A673 (cell line): ENCODE measurements at regions not wholly inside any gene's neighbourhood (a gene's known extent, or its start where the extent isn't known, plus 50 kb on each side); places are given as distances from the start of the nearest gene placed in this dataset.

Experiments used
- BruUV-seq: library from RNA; stranded (reverse); fragments of 400-500 nt; replicated peaks from 2 replicates; lab custom pipeline; 2021; lab: Mats Ljungman, UMichigan
- CTCF ChIA-PET: fragments of 300-600 bp; sonication (Branson Sonifier 250); formaldehyde crosslinking; loops from one replicate; lab custom pipeline; 2022; ENCODE audit warnings: antibody characterized with exemption; lab: Charles Lee
- POLR2A ChIA-PET: fragments of 300-600 bp; sonication (Branson Sonifier 250); formaldehyde crosslinking; loops from one replicate; lab custom pipeline; 2022; ENCODE audit warnings: antibody characterized with exemption; ENCODE audit not compliant: low non-redundant PET; lab: Charles Lee
- DNase-seq: peaks from one replicate; pipeline ENCODE4 v3.0.0-alpha.2; 2015; ENCODE audit warnings: low spot score
- H3K27ac ChIP-seq: fragments of 200-600 bp; sonication (generic); 2 replicates; pipeline ENCODE4 v1.5.1; 2016; ENCODE audit warnings: mixed run types, low read depth, mild to moderate bottlenecking, mixed read lengths, antibody characterized with exemption, low read length; ENCODE audit not compliant: poor library complexity, severe bottlenecking
- H3K27me3 ChIP-seq: fragments of 200-600 bp; sonication (generic); replicated peaks from 2 replicates; pipeline ENCODE4 v1.6.1; 2017; ENCODE audit warnings: mixed run types, low read depth, mild to moderate bottlenecking, mixed read lengths, antibody characterized with exemption, low read length; ENCODE audit not compliant: insufficient read depth, poor library complexity
- H3K36me3 ChIP-seq: fragments of 200-600 bp; sonication (generic); 2 replicates; pipeline ENCODE4 v1.6.1; 2016; ENCODE audit warnings: mixed run types, mild to moderate bottlenecking, mixed read lengths, antibody characterized with exemption, low read length; ENCODE audit not compliant: insufficient read depth, poor library complexity, severe bottlenecking
- H3K4me1 ChIP-seq: fragments of 200-600 bp; sonication (generic); 2 replicates; pipeline ENCODE4 v1.6.1; 2017; ENCODE audit warnings: mixed run types, mild to moderate bottlenecking, mixed read lengths, antibody characterized with exemption, low read length; ENCODE audit not compliant: insufficient read depth, poor library complexity, severe bottlenecking
- H3K4me3 ChIP-seq: fragments of 200-600 bp; sonication (generic); 2 replicates; pipeline ENCODE4 v1.5.1; 2016; ENCODE audit warnings: low read depth, mixed run types, mild to moderate bottlenecking, mixed read lengths, low read length; ENCODE audit not compliant: poor library complexity, severe bottlenecking
- H3K9me3 ChIP-seq: fragments of 200-600 bp; sonication (generic); 2 replicates; pipeline ENCODE4 v1.6.1; 2016; ENCODE audit warnings: mixed run types, low read depth, mild to moderate bottlenecking, mixed read lengths, antibody characterized with exemption, low read length; ENCODE audit not compliant: poor library complexity, severe bottlenecking
- CTCF ChIP-seq: fragments of 300-800, 200-600 bp; sonication (generic); conservative IDR thresholded peaks from 2 replicates; pipeline ENCODE4 v1.5.1; 2017; ENCODE audit warnings: low read depth, mild to moderate bottlenecking, antibody characterized with exemption, low read length, moderate library complexity, mixed read lengths
- EZH2 ChIP-seq: fragments of 200-600 bp; sonication (generic); IDR thresholded peaks from 2 replicates; pipeline ENCODE4 v1.6.1; 2017; ENCODE audit warnings: borderline replicate concordance, low read depth, mild to moderate bottlenecking, mixed read lengths, antibody characterized with exemption, low read length; ENCODE audit not compliant: poor library complexity, severe bottlenecking
- intact Hi-C: fragments of 100-400 bp; cut with micrococcal nuclease; formaldehyde crosslinking; loops from one replicate; pipeline ENCODE4 v1.10.0; 2022; ENCODE audit not compliant: unreplicated experiment

DNA sequence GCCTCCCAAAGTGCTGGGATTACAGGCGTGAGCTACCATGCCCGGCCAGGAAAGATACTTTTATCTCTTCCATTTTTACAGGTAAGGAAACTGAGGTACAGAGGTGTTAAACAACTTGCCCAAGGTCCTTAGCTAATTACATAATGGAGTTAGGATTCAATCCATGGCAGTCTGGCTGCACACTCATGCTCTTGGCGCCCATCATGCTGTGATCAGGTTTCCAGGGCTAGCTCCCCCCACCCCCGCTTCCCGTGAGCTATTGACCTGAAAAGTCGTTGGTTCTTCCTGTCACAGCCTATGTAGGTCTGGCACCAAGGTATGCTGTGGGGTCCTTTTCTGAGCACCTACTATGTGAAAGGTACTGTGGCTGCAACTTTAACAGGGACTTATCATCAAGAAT is 55.9 kb upstream of the LARS2 start:
- intact Hi-C loops, result no loop called here
- no TSS peak for BruUV-seq
- POLR2A ChIA-PET, result no interaction called here
- H3K27ac ChIP-seq, result no peak overlapping the region
- TF ChIP-seq CTCF (no peak), EZH2 (no peak)
- no peak for DNase-seq
- H3K27me3 ChIP-seq, result no peaks in the 10 kb centered on the region
- no peak overlapping the region for H3K4me3 ChIP-seq
- H3K36me3 ChIP-seq, result no peaks in the 10 kb centered on the region
- CTCF ChIA-PET, result no interaction called here
- no peaks in the 10 kb centered on the region for H3K9me3 ChIP-seq
- H3K4me1 ChIP-seq, result no peaks in the 10 kb centered on the region

GRCh38 chr3:45332901-45333407 is 55.4 kb upstream of the LARS2 start:
- no peaks in the 10 kb centered on the region for H3K4me1 ChIP-seq
- no peaks in the 10 kb centered on the region for H3K36me3 ChIP-seq
- no peaks in the 10 kb centered on the region for H3K9me3 ChIP-seq
- no peak overlapping the region for H3K27ac ChIP-seq
- DNase-seq, result no peak
- no peaks in the 10 kb centered on the region for H3K27me3 ChIP-seq
- H3K4me3 ChIP-seq, result no peak overlapping the region
- TF ChIP-seq CTCF, result no peak
- POLR2A ChIA-PET, result no interaction called here
- intact Hi-C loops, result no loop called here
- BruUV-seq, result no TSS peak
- CTCF ChIA-PET, result no interaction called here

GRCh38 chr3:45333549-45333948 is 54.8 kb upstream of the LARS2 start:
- POLR2A ChIA-PET, result no interaction called here
- H3K36me3 ChIP-seq, result no peaks in the 10 kb centered on the region
- CTCF ChIA-PET, result no interaction called here
- TF ChIP-seq CTCF (no peak), EZH2 (no peak)
- no TSS peak for BruUV-seq
- intact Hi-C loops, result no loop called here
- H3K4me1 ChIP-seq, result no peaks in the 10 kb centered on the region
- DNase-seq, result no peak
- H3K4me3 ChIP-seq, result no peak overlapping the region
- H3K27me3 ChIP-seq, result no peaks in the 10 kb centered on the region
- no peaks in the 10 kb centered on the region for H3K9me3 ChIP-seq
- H3K27ac ChIP-seq, result no peak overlapping the region
